Subcutaneous abdominal adipose tissue (tissue), 5 donors: ENCODE measurements at regions not wholly inside any gene's neighbourhood (a gene's known extent, or its start where the extent isn't known, plus 50 kb on each side); places are given as distances from the start of the nearest gene placed in this dataset.
"Not testable (repeated sequence)": the region's sequence is repeated elsewhere in the genome, so short reads cannot be mapped to it uniquely, and the experiment has no call there.

Experiments used
- H3K27ac ChIP-seq: one replicate; pipeline ENCODE4 v1.7.0; 2013; ENCODE audit warnings: low read depth, mild to moderate bottlenecking, inconsistent platforms, low read length, moderate library complexity
- H3K27me3 ChIP-seq, 5 donors: one replicate each; pipeline ENCODE4 v1.7.0; 2013; ENCODE audit warnings: low read length in 5 of 5, inconsistent platforms in 1 of 5; ENCODE audit not compliant: control insufficient read depth in 5 of 5, insufficient read depth in 4 of 5
- H3K36me3 ChIP-seq, 5 donors: one replicate each; pipeline ENCODE4 v1.7.0; 2013; ENCODE audit warnings: low read length in 5 of 5; ENCODE audit not compliant: control insufficient read depth in 5 of 5, insufficient read depth in 5 of 5
- H3K4me1 ChIP-seq, 5 donors: one replicate each; pipeline ENCODE4 v1.7.0; 2013; ENCODE audit warnings: low read length in 5 of 5, mild to moderate bottlenecking in 3 of 5, moderate library complexity in 1 of 5; ENCODE audit not compliant: control insufficient read depth in 5 of 5, insufficient read depth in 5 of 5
- H3K4me3 ChIP-seq, 5 donors: one replicate each; pipeline ENCODE4 v1.7.0; 2013; ENCODE audit warnings: low read length in 5 of 5, low read depth in 1 of 5
- H3K9ac ChIP-seq, 5 donors: one replicate each; pipeline ENCODE4 v1.7.0; 2013; ENCODE audit warnings: low read length in 5 of 5, mild to moderate bottlenecking in 4 of 5, moderate library complexity in 3 of 5
- H3K9me3 ChIP-seq, 5 donors: one replicate each; pipeline ENCODE4 v1.7.0; 2013; ENCODE audit warnings: low read length in 5 of 5; ENCODE audit not compliant: control insufficient read depth in 5 of 5
- donor health status: healthy.
- donor health status: healthy.
- donor health status: healthy.
- donor health status: healthy.
- donor health status: healthy.

DNA sequence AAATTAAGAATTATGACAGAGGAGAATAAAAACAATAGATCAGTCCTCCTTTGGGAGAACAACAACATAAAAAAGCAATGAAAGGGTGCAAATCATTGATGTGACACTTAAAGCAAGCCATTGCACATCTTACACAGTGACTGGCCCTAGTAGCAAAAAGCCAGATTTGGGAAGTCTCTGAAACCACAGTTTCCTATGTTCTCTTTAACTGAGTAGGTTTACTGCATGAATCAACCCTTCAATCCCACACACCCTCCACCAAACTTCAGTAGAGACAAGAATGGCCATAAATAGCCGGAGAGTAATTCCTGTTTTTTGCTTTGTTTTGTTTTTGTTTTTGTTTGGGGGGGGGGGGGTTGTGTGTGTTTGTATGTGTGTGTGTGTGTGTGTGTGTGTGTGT is 180.8 kb downstream of the VEGFC start:
- H3K4me1 ChIP-seq: peaks cover 0 to 10% (median 2%) of the 10 kb centered on the region in 5 donors
- H3K9me3 ChIP-seq: no peaks in the 10 kb centered on the region
- no peaks in the 10 kb centered on the region for H3K36me3 ChIP-seq
- no peak overlapping the region for H3K9ac ChIP-seq
- no peak overlapping the region for H3K4me3 ChIP-seq
- H3K27ac ChIP-seq: no peak overlapping the region
- no peaks in the 10 kb centered on the region for H3K27me3 ChIP-seq

DNA sequence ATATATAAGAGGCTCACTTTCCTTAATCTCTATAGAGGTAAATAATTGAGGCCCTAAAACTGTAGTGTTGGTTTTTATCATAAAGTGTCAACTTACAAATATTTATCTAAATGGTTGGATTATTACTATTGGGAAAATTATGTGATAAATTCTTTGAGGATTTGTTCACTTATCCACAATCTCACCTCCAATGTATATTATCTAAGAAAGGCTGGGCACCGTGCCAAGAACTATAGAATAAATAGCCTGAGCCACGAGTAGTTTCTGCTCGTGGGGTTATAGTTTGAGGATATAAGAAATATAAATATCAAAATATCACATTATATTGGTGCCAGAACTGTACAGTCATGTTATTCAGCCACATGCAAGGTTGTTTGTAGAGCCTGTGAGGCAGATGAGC is 177.9 kb downstream of the VEGFC start:
- no peaks in the 10 kb centered on the region for H3K27me3 ChIP-seq
- peaks cover 0 to 10% (median 2%) of the 10 kb centered on the region in 5 donors for H3K4me1 ChIP-seq
- no peaks in the 10 kb centered on the region for H3K9me3 ChIP-seq
- H3K4me3 ChIP-seq: no peak overlapping the region
- no peak overlapping the region for H3K27ac ChIP-seq
- H3K36me3 ChIP-seq: no peaks in the 10 kb centered on the region
- H3K9ac ChIP-seq: no peak overlapping the region

DNA sequence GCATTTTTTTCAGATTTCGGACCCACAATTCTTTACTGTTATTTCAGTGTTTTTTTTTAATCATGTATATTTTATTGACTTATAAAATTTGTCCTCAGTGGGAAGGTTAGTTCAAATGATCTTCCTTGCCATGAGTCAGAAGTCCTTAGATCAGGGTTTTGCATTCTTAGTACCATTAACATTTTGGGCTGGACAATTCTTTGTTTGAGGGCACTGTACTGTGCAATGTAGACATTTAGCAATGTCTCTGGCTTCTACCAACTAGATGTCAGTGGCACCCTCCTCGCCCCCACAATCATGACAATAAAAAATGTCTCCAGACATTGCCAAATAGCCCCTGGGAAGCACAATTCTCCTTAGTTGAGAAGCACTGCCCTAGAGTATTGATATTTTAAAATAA is 176.6 kb downstream of the VEGFC start:
- H3K9me3 ChIP-seq: no peaks in the 10 kb centered on the region
- no peak overlapping the region for H3K9ac ChIP-seq
- H3K27ac ChIP-seq: no peak overlapping the region
- H3K4me1 ChIP-seq: peaks cover 0 to 8% (median 2%) of the 10 kb centered on the region in 5 donors
- H3K36me3 ChIP-seq: no peaks in the 10 kb centered on the region
- H3K4me3 ChIP-seq: no peak overlapping the region
- no peaks in the 10 kb centered on the region for H3K27me3 ChIP-seq

DNA sequence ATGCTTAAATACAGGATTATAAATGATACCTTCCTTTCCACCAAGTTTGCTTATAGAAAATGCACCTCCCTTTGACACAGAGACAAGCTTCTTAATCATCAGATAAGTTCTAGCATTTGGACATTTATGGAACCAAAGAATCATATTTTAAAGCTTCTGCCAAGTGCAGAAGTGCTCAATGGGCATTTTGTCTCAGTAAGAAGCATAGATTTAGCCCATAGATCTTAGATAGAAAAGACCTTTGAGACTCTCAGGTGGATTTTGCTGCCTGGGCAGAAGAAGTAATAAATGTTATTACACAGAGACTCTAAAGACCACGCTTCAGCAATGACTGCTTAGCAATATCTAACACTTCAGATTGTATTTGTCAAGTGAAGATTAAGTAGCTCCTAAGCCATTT is 174.6 kb downstream of the VEGFC start:
- Histone ChIP-seq H3K9ac (no peak overlapping the region), H3K36me3 (no peaks in the 10 kb centered on the region), H3K4me3 (no peak overlapping the region), H3K27ac (no peak overlapping the region), H3K4me1 (peaks cover 0 to 3% (median 0%) of the 10 kb centered on the region in 5 donors), H3K27me3 (no peaks in the 10 kb centered on the region), H3K9me3 (no peaks in the 10 kb centered on the region)

DNA sequence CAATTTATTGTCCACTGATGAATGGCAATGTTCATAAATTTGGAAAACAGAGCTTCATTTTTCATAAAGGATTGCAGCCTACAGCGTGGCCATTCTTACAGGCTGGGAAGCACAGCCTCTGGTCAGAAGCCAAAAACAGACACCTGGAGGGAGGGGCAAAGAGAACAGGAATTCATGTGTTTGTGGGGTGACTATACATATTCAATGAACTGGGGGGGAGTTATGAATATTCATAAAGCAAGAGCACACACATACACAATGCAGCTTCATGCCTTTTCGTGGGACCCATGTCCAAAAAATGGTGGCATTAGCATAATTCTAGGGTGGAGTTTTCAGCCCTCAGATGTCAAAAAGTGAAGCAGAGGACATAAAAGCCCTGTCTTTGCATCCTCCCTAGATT is 173.3 kb downstream of the VEGFC start:
- Histone ChIP-seq H3K27me3 (no peaks in the 10 kb centered on the region), H3K9me3 (no peaks in the 10 kb centered on the region), H3K4me3 (no peak overlapping the region), H3K27ac (no peak overlapping the region), H3K4me1 (peaks cover 0 to 3% (median 0%) of the 10 kb centered on the region in 5 donors), H3K36me3 (no peaks in the 10 kb centered on the region), H3K9ac (no peak overlapping the region)

DNA sequence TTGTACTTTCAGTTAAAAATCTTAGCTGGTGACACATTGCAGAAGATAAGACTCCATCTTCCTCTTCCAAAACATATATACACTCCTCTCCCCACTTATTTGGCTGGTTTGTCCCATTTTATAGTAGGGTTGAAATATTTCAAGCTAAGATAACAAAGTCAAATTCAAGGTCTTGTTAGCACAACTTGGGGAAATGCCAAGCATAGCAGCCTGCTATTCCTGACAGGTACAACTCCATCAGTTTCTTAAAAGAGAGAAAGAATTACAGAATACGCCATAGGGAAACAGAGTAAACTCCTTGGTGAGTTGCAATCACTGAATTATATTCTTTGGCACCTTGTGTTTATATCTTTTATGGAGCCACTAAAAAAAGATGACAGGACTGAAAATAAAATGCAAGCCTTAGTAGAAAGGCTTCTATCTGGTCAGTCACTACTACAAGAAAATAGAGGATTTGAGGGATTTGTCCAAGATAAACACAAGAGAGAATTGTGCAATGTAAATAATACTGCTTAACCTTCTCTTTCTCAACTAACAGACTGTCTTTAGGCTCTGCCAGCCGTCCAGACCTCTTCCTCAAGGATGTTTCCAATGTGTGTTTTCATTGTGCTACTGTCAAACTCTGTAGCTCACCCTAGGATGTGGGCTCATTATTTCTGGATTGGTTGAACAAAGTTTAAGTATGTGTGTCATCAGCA is 170.3 kb downstream of the VEGFC start:
- H3K9ac ChIP-seq: no peak overlapping the region

DNA sequence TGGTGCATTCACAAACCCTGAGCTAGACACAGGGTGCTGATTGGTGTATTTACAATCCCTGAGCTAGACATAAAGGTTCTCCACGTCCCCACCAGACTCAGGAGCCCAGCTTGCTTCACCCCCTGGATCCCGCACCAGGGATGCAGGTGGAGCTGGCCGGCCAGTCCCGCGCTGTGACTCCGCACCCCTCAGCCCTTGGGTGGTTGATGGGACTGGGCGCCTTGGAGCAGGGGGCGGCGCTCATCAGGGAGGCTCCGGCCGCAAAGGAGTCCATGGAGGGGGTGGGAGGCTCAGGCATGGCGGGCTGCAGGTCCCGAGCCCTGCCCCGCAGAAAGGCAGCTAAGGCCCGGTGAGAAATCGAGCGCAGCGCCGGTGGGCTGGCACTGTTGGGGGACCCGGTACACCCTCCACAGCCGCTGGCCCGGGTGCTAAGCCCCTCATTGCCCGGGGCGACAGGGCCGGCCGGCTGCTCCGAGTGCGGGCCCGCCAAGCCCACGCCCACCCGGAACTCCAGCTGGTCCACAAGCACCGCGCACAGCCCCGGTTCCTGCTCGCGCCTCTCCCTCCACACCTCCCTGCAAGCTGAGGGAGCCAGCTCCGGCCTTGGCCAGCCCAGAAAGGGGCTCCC is 167.6 kb downstream of the VEGFC start:
- not testable (repeated sequence) for H3K9me3 ChIP-seq, H3K9ac ChIP-seq, H3K4me1 ChIP-seq, H3K27ac ChIP-seq, H3K27me3 ChIP-seq, H3K36me3 ChIP-seq, H3K4me3 ChIP-seq

More for the DNA sequence above, 170.3 kb downstream of the VEGFC start:
- no peak overlapping the region for H3K27ac ChIP-seq
- H3K27me3 ChIP-seq: no peaks in the 10 kb centered on the region
- no peaks in the 10 kb centered on the region for H3K36me3 ChIP-seq
- H3K4me1 ChIP-seq: peaks cover 0 to 3% (median 0%) of the 10 kb centered on the region in 5 donors
- H3K9me3 ChIP-seq: no peaks in the 10 kb centered on the region
- H3K4me3 ChIP-seq: no peak overlapping the region

DNA sequence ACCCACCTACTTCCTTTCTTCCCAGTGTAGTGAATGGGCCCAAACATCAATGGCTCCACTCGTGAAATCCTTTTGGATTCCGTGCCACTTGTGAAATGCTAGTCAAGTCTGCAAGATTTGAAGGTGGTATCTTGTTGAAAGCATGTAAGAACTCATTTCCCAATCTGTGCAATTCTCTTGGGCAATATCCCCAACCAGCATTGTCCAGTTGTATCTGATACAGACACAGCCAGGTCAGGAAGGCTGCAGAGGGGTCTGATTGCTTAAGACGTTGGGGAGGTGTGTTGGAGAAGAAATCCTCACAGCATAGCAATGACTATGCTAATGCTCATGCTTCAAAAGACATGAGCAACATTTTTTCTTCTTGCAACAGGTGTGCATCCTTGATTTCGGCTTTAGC is 164.8 kb downstream of the VEGFC start:
- Histone ChIP-seq H3K9ac (no peak overlapping the region), H3K27me3 (no peaks in the 10 kb centered on the region), H3K9me3 (no peaks in the 10 kb centered on the region), H3K4me3 (no peak overlapping the region), H3K36me3 (no peaks in the 10 kb centered on the region), H3K27ac (no peak overlapping the region), H3K4me1 (no peaks in the 10 kb centered on the region)

DNA sequence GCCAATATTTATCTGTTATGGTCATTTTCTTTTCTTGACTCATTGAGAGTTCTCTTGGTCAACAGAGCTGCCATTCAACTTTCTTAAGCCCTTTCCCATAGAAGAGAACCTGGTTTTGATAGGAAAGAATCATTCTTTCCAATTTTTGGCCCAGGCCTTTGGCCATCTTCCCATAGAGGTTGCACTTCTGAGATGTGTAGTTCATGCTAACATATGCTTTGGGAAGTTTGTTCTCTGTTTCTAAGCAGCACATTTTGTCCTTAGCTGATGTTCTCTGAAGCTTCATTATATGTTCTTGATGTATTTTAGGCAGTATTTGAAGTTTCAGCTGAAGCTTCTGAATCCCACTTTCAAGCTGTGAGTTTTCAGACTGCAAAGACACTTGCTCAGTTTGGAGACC is 161.1 kb downstream of the VEGFC start:
- no peaks in the 10 kb centered on the region for H3K36me3 ChIP-seq
- no peak overlapping the region for H3K9ac ChIP-seq
- peaks cover 0 to 13% (median 0%) of the 10 kb centered on the region in 5 donors for H3K4me1 ChIP-seq
- no peak overlapping the region for H3K27ac ChIP-seq
- no peak overlapping the region for H3K4me3 ChIP-seq
- no peaks in the 10 kb centered on the region for H3K27me3 ChIP-seq
- H3K9me3 ChIP-seq: no peaks in the 10 kb centered on the region
